ENCODE measurements at regions not wholly inside any gene's neighbourhood (a gene's known extent, or its start where the extent isn't known, plus 50 kb on each side); places are given as distances from the start of the nearest gene placed in this dataset.
"Not testable (repeated sequence)": the region's sequence is repeated elsewhere in the genome, so short reads cannot be mapped to it uniquely, and the experiment has no call there.

- Histone ChIP-seq H3K27me3 (ENCODE audit: control insufficient read depth, insufficient read depth, low read length) (no peaks in the 10 kb centered on the region), H3K36me3 (ENCODE audit: control insufficient read depth, insufficient read depth, low read length) (no peaks in the 10 kb centered on the region), H3K4me3 (ENCODE audit: low read depth, low read length) (no peak overlapping the region)
- DNase-seq (ENCODE audit: low read depth): no peak
- TF ChIP-seq CTCF (IDR thresholded peaks at IDR 0.05; ENCODE audit: insufficient read depth, low read length, poor library complexity, severe bottlenecking): no peak
Measured at GRCh38 chr5:50343715-50344114, 97.4 kb downstream of the EMB start.

- DNase-seq (ENCODE audit: low read depth): no peak
- no peak for TF ChIP-seq CTCF (IDR thresholded peaks at IDR 0.05; ENCODE audit: insufficient read depth, low read length, poor library complexity, severe bottlenecking)
- H3K27me3 ChIP-seq (ENCODE audit: control insufficient read depth, insufficient read depth, low read length): no peaks in the 10 kb centered on the region
- H3K4me3 ChIP-seq (ENCODE audit: low read depth, low read length): no peak overlapping the region
- H3K36me3 ChIP-seq (ENCODE audit: control insufficient read depth, insufficient read depth, low read length): no peaks in the 10 kb centered on the region
Measured at GRCh38 chr5:50340757-50341156, 100.3 kb downstream of the EMB start.

- not testable (repeated sequence) for DNase-seq (ENCODE audit: low read depth); H3K4me3 ChIP-seq (ENCODE audit: low read depth, low read length); H3K36me3 ChIP-seq (ENCODE audit: control insufficient read depth, insufficient read depth, low read length); H3K27me3 ChIP-seq (ENCODE audit: control insufficient read depth, insufficient read depth, low read length)
Measured at GRCh38 chr5:50330633-50331032, 110.5 kb downstream of the EMB start.

- no peak for DNase-seq (ENCODE audit: low read depth)
- no peak overlapping the region for H3K4me3 ChIP-seq (ENCODE audit: low read depth, low read length)
- no peaks in the 10 kb centered on the region for H3K36me3 ChIP-seq (ENCODE audit: control insufficient read depth, insufficient read depth, low read length)
- TF ChIP-seq CTCF (IDR thresholded peaks at IDR 0.05; ENCODE audit: insufficient read depth, low read length, poor library complexity, severe bottlenecking): no peak
- no peaks in the 10 kb centered on the region for H3K27me3 ChIP-seq (ENCODE audit: control insufficient read depth, insufficient read depth, low read length)
Measured at GRCh38 chr5:50328193-50328729, 112.8 kb downstream of the EMB start.

GRCh38 chr5:50325237-50325832, 115.8 kb downstream of the EMB start:
- no peaks in the 10 kb centered on the region for H3K36me3 ChIP-seq (ENCODE audit: control insufficient read depth, insufficient read depth, low read length)
- TF ChIP-seq CTCF (IDR thresholded peaks at IDR 0.05; ENCODE audit: insufficient read depth, low read length, poor library complexity, severe bottlenecking): peak; percentile 54
- H3K4me3 ChIP-seq (ENCODE audit: low read depth, low read length): no peak overlapping the region
- H3K27me3 ChIP-seq (ENCODE audit: control insufficient read depth, insufficient read depth, low read length): no peaks in the 10 kb centered on the region
- no peak for DNase-seq (ENCODE audit: low read depth)

GRCh38 chr5:50320131-50320749, 120.8 kb downstream of the EMB start:
- no peak for DNase-seq (ENCODE audit: low read depth)
- Histone ChIP-seq H3K4me3 (ENCODE audit: low read depth, low read length) (no peak overlapping the region), H3K27me3 (ENCODE audit: control insufficient read depth, insufficient read depth, low read length) (no peaks in the 10 kb centered on the region), H3K36me3 (ENCODE audit: control insufficient read depth, insufficient read depth, low read length) (no peaks in the 10 kb centered on the region)
- no peak for TF ChIP-seq CTCF (IDR thresholded peaks at IDR 0.05; ENCODE audit: insufficient read depth, low read length, poor library complexity, severe bottlenecking)

All from kidney epithelial cell (primary cell).